Uterus (tissue), 3 donors: ENCODE measurements at regions not wholly inside any gene's neighbourhood (a gene's known extent, or its start where the extent isn't known, plus 50 kb on each side); places are given as distances from the start of the nearest gene placed in this dataset.

ENCODE experiments used
- DNase-seq, 2 donors: peaks; one replicate each; pipeline ENCODE4 v3.0.0-alpha.2; 2019 to 2020
- H3K27ac ChIP-seq, 2 donors: fragments of 200-600 bp; sonication (generic); 1 replicate in 1 of 2; 2 replicates in 1 of 2; pipeline ENCODE4 v1.5.1; 2016 to 2018
- H3K27me3 ChIP-seq, 2 donors: fragments of 200-600 bp; sonication (generic); one replicate each; pipeline ENCODE4 v1.5.1; 2018 to 2019; ENCODE audit warnings: control low read depth in 1 of 2
- H3K36me3 ChIP-seq, 2 donors: fragments of 200-600 bp; sonication (generic); one replicate each; pipeline ENCODE4 v1.5.1; 2019; ENCODE audit warnings: control low read depth in 1 of 2
- H3K4me1 ChIP-seq, 2 donors: fragments of 200-600 bp; sonication (generic); one replicate each; pipeline ENCODE4 v1.5.1; 2018 to 2019; ENCODE audit warnings: control low read depth in 1 of 2
- H3K4me3 ChIP-seq, 2 donors: fragments of 200-600 bp; sonication (generic); 1 replicate in 1 of 2; 2 replicates in 1 of 2; pipeline ENCODE4 v1.5.1; 2018 to 2019; ENCODE audit warnings: mild to moderate bottlenecking in 1 of 2
- H3K9me3 ChIP-seq, 2 donors: fragments of 200-600 bp; sonication (generic); one replicate each; pipeline ENCODE4 v1.5.1; 2019; ENCODE audit warnings: control low read depth in 1 of 2
- CTCF ChIP-seq, 4 experiments: fragments of 200-600 bp in 2 of 4; fragments of 450-650 bp in 2 of 4; sonication (generic) in 2 of 4; IDR thresholded peaks; one replicate each; pipeline ENCODE4 v1.5.1; 2016 to 2019; ENCODE audit warnings: antibody characterized with exemption in 4 of 4, mild to moderate bottlenecking in 2 of 4, moderate library complexity in 1 of 4
- POLR2A ChIP-seq, 2 donors: fragments of 450-650 bp; IDR thresholded peaks; one replicate each; pipeline ENCODE4 v1.6.1; 2016; ENCODE audit warnings: antibody characterized with exemption in 2 of 2, mild to moderate bottlenecking in 1 of 2, moderate library complexity in 1 of 2
- intact Hi-C: fragments of 100-400 bp; cut with DNase I; formaldehyde crosslinking; loops from one replicate; pipeline ENCODE4 v1.15.1; 2023; ENCODE audit warnings: low total_unique reads
- donor health status: DM: yes; HTN: yes; CAD: no.

DNA sequence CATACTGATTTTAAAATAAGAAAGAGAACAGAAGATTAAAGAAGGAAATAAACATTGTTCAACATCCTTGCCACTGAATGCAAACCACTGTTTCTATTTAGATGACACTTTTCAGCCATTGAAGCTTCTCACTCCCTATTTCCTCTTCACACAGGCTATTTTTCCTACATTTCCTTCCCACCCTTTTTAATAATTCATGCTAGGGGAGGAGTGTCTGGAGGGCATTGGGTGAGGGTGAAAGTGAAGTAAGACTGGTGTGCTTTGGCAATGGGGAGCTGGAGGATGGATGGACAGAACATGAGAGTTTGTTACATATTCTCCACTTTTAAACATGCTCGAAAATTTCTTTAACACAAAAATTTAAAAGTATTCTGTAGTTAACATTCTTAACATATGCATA, 168.8 kb upstream of the GLI3 start:
- no peaks in the 10 kb centered on the region for H3K9me3 ChIP-seq
- H3K36me3 ChIP-seq, result no peaks in the 10 kb centered on the region
- H3K27me3 ChIP-seq, result no peaks in the 10 kb centered on the region
- H3K4me1 ChIP-seq, result no peaks in the 10 kb centered on the region
- no peak for TF ChIP-seq CTCF (IDR thresholded peaks at IDR 0.05)
- TF ChIP-seq POLR2A (IDR thresholded peaks at IDR 0.05), result no peak
- H3K27ac ChIP-seq, result no peak overlapping the region
- DNase-seq, result no peak
- intact Hi-C loops, result no loop called here
- no peak overlapping the region for H3K4me3 ChIP-seq

DNA sequence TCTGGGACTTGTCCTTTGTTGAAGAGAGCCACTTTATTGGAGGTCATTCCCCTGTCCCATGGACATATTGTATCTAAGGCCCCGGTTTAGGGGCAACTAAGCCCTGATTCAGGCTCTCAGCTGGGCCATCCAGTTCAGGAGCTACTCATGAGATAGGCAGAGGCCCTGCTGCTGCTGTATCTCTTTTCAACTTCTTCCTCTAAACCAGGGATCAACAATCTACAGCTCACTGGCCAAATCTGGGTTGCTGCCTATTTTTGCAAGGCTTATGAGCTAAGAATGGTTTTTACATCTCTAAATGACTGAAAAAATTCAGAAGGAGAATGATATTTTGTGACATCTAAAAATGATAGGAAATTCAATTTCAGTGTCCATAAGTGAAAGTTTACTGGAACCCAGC, 166.8 kb upstream of the GLI3 start:
- no peaks in the 10 kb centered on the region for H3K27me3 ChIP-seq
- no peaks in the 10 kb centered on the region for H3K9me3 ChIP-seq
- TF ChIP-seq CTCF (IDR thresholded peaks at IDR 0.05) (no peak), POLR2A (IDR thresholded peaks at IDR 0.05) (no peak)
- no peak overlapping the region for H3K27ac ChIP-seq
- H3K4me1 ChIP-seq, result no peaks in the 10 kb centered on the region
- H3K36me3 ChIP-seq, result no peaks in the 10 kb centered on the region
- intact Hi-C loops, result no loop called here
- H3K4me3 ChIP-seq, result no peak overlapping the region
- DNase-seq, result no peak

DNA sequence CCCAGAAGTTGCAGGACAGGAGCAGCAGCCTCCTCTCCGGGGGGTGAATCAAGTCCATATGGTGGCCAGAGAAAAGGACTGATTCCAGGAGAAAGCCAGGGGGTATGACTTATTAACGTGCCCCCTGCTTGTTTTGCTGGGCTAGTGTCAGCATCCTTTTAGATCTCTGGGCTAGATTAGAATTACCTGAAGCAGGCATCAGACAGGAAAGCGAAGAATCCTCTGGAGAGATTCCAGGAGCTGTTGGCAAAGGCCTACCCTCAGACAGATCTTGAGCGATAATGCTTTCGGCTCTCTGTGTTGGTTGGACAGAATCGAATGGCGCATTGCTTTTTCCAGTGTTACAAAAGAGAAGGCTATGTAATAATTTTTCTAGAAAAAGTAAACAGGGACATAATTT, 164.0 kb upstream of the GLI3 start:
- no peaks in the 10 kb centered on the region for H3K4me1 ChIP-seq
- TF ChIP-seq POLR2A (IDR thresholded peaks at IDR 0.05) (no peak), CTCF (IDR thresholded peaks at IDR 0.05) (no peak)
- no peak for DNase-seq
- no peaks in the 10 kb centered on the region for H3K27me3 ChIP-seq
- no peaks in the 10 kb centered on the region for H3K36me3 ChIP-seq
- H3K4me3 ChIP-seq, result no peak overlapping the region
- intact Hi-C loops, result no loop called here
- H3K27ac ChIP-seq, result no peak overlapping the region
- H3K9me3 ChIP-seq, result no peaks in the 10 kb centered on the region

DNA sequence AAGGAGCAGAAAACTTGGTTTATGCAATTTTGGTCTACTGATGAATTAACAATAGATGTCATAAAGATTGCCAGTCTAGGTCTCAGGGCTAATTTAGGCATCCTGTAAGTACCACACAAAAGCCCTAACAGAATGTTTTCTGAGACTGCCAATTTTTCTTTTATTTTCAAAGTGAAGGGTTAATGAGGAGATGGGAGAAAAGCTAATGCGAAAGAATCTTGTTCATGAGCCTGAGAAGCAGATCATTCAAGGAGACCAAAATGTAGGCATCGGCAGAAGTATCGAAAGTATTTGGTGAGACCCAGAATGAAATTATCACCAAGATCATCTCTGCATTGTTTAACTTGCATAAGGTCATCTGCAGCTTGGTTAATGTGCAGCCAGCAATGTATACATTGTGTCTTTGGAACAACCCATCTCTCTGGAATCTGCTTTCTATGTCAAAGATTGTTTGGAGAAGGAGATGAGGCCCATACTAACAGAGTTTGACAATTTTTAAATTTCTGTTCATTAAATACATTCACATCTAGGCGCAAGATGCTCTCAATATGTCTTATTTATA, 163.3 kb upstream of the GLI3 start:
- Histone ChIP-seq H3K4me3 (no peak overlapping the region), H3K27me3 (no peaks in the 10 kb centered on the region), H3K9me3 (no peaks in the 10 kb centered on the region), H3K4me1 (no peaks in the 10 kb centered on the region), H3K27ac (no peak overlapping the region), H3K36me3 (no peaks in the 10 kb centered on the region)
- intact Hi-C loops, result no loop called here
- TF ChIP-seq CTCF (IDR thresholded peaks at IDR 0.05), result no peak
- no peak for TF ChIP-seq POLR2A (IDR thresholded peaks at IDR 0.05)
- DNase-seq, result no peak

DNA sequence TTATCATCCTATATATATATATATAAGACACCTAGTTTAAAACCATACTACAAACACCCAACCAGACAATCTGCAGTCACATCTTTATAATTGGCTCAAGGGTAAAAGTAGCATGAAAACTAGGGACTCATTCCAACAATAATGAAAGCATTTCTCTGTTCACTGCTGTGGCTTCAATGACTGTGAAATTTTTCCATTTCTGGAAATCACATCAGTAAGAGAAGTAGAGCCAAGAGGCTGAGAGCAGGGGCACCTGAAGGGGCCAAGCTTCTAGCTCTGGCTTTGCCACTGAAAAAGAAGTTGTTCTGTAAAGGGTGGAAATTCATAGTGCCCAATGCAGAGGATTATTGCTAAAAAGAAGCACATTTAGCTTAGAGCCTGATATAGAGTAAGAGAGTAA, 158.6 kb upstream of the GLI3 start:
- intact Hi-C loops, result no loop called here
- Histone ChIP-seq H3K4me1 (no peaks in the 10 kb centered on the region), H3K36me3 (no peaks in the 10 kb centered on the region), H3K4me3 (no peak overlapping the region), H3K27ac (no peak overlapping the region), H3K9me3 (no peaks in the 10 kb centered on the region), H3K27me3 (no peaks in the 10 kb centered on the region)
- no peak for TF ChIP-seq CTCF (IDR thresholded peaks at IDR 0.05)
- TF ChIP-seq POLR2A (IDR thresholded peaks at IDR 0.05), result no peak
- no peak for DNase-seq
